Keratinocyte (primary cell): ENCODE measurements at regions not wholly inside any gene's neighbourhood (a gene's known extent, or its start where the extent isn't known, plus 50 kb on each side); places are given as distances from the start of the nearest gene placed in this dataset.

Experiments used
- DNase-seq: peaks from one replicate; pipeline ENCODE4 v3.0.0-alpha.2; 2011; ENCODE audit warnings: low read depth, missing footprints, low spot score
- FAIRE-seq: peaks from 2 replicates; lab custom pipeline; 2011; peaks lifted over from hg19 to GRCh38; lab: Jason Lieb, UNC
- H2AFZ ChIP-seq: 2 replicates; pipeline ENCODE4 v1.6.0; 2012; ENCODE audit warnings: low read length, control low read depth, inconsistent platforms; ENCODE audit not compliant: control insufficient read depth
- H3K27ac ChIP-seq: 2 replicates; pipeline ENCODE4 v1.5.1; 2011; ENCODE audit warnings: low read length; ENCODE audit not compliant: control insufficient read depth, insufficient read depth
- H3K27me3 ChIP-seq: 3 replicates; pipeline ENCODE4 v1.6.0; 2011; ENCODE audit warnings: low read length; ENCODE audit not compliant: control insufficient read depth, insufficient read depth; ENCODE audit errors: extremely low read depth
- H3K36me3 ChIP-seq, 2 experiments: 2 replicates in 1 of 2; 3 replicates in 1 of 2; pipeline ENCODE4 v1.5.1; 2011; ENCODE audit warnings: low read length in 2 of 2, mild to moderate bottlenecking in 1 of 2; ENCODE audit not compliant: control insufficient read depth in 2 of 2, insufficient read depth in 2 of 2; ENCODE audit errors: extremely low read depth in 1 of 2
- H3K4me1 ChIP-seq: 3 replicates; pipeline ENCODE4 v1.5.1; 2011; ENCODE audit warnings: low read length; ENCODE audit not compliant: control insufficient read depth, insufficient read depth; ENCODE audit errors: extremely low read depth
- H3K4me2 ChIP-seq: 3 replicates; pipeline ENCODE4 v1.6.0; 2011; ENCODE audit warnings: low read depth, low read length; ENCODE audit not compliant: control insufficient read depth, insufficient read depth; ENCODE audit errors: extremely low read depth
- H3K4me3 ChIP-seq, 3 experiments: fragments of 200-600 bp in 1 of 3; sonication (generic) in 1 of 3; 2 replicates in 2 of 3; 3 replicates in 1 of 3; pipeline ENCODE4 v1.5.1; 2011 to 2016; ENCODE audit warnings: low read length in 3 of 3, mild to moderate bottlenecking in 3 of 3, control low read depth in 2 of 3, inconsistent platforms in 1 of 3, low read depth in 1 of 3, mixed read lengths in 1 of 3, mixed run types in 1 of 3, moderate library complexity in 1 of 3; ENCODE audit not compliant: control insufficient read depth in 2 of 3, insufficient read depth in 2 of 3; ENCODE audit errors: extremely low read depth in 1 of 3
- H3K79me2 ChIP-seq: 2 replicates; pipeline ENCODE4 v1.6.0; 2012; ENCODE audit warnings: low read length; ENCODE audit not compliant: control insufficient read depth, insufficient read depth
- H3K9ac ChIP-seq: 3 replicates; pipeline ENCODE4 v1.6.0; 2011; ENCODE audit warnings: low read length; ENCODE audit not compliant: control insufficient read depth, insufficient read depth; ENCODE audit errors: extremely low read depth
- H3K9me1 ChIP-seq: 3 replicates; pipeline ENCODE4 v1.6.0; 2011; ENCODE audit warnings: low read length; ENCODE audit not compliant: control insufficient read depth, insufficient read depth; ENCODE audit errors: extremely low read depth
- H3K9me3 ChIP-seq: 2 replicates; pipeline ENCODE4 v1.5.1; 2012; ENCODE audit warnings: low read depth, low read length; ENCODE audit not compliant: control insufficient read depth
- H4K20me1 ChIP-seq: 3 replicates; pipeline ENCODE4 v1.6.0; 2011; ENCODE audit warnings: low read length; ENCODE audit not compliant: control insufficient read depth, insufficient read depth; ENCODE audit errors: extremely low read depth
- EZH2 ChIP-seq: IDR thresholded peaks from one replicate; pipeline ENCODE4 v1.6.1; 2012; ENCODE audit warnings: inconsistent platforms, mild to moderate bottlenecking, low read length, moderate library complexity
- dilution Hi-C: fragments of 300-500 bp; cut with MboI; formaldehyde crosslinking; loops from one replicate; pipeline ENCODE4 v1.7.0; 2020; ENCODE audit warnings: low sequenced_read_pairs; ENCODE audit not compliant: extremely low pct_ligation_motif_present
- TF ChIP-seq, protein P1 (sequence below), 3 experiments: IDR thresholded peaks in 1 of 3; conservative IDR thresholded peaks in 1 of 3; optimal IDR thresholded peaks in 1 of 3; 2 replicates in 2 of 3; 3 replicates in 1 of 3; pipeline versions ENCODE3 to v1.5.1; 2011; ENCODE audit warnings: low read length in 3 of 3, mild to moderate bottlenecking in 3 of 3, moderate library complexity in 2 of 3, control low read depth in 1 of 3, inconsistent platforms in 1 of 3; ENCODE audit not compliant: insufficient read depth in 2 of 3; ENCODE audit errors: extremely low read depth in 1 of 3

DNA sequence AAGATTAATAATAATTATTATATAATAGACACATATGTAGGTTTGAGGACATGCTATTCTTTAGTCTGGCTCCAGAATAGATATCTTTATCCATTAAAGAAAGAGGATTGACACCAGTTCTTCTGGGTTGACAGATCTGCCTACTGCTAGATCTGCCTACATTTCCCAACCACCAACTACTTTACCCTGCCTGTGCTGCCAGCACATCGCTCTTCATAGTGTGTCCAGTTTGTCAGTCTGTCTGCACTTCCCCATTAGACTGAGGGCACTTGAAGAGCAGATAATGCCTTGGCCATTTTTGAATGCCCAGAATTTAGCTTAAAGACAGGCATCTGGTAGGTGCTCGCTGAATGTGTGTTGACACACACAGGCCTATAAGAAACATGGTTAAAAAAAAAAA is 910.1 kb upstream of the FAT3 start:
- dilution Hi-C loops = no loop called here
- FAIRE-seq (no peak), DNase-seq (no peak)
- Histone ChIP-seq H3K9ac (no peak overlapping the region), H3K36me3 (no peaks in the 10 kb centered on the region), H3K4me2 (no peak overlapping the region), H3K79me2 (no peaks in the 10 kb centered on the region), H3K27me3 (no peaks in the 10 kb centered on the region), H3K9me3 (no peaks in the 10 kb centered on the region), H3K4me1 (no peaks in the 10 kb centered on the region), H3K4me3 (no peak overlapping the region), H3K9me1 (no peaks in the 10 kb centered on the region), H2AFZ (no peak overlapping the region), H4K20me1 (no peaks in the 10 kb centered on the region), H3K27ac (no peak overlapping the region)
- no peak for TF ChIP-seq EZH2
- TF ChIP-seq, protein P1, sequence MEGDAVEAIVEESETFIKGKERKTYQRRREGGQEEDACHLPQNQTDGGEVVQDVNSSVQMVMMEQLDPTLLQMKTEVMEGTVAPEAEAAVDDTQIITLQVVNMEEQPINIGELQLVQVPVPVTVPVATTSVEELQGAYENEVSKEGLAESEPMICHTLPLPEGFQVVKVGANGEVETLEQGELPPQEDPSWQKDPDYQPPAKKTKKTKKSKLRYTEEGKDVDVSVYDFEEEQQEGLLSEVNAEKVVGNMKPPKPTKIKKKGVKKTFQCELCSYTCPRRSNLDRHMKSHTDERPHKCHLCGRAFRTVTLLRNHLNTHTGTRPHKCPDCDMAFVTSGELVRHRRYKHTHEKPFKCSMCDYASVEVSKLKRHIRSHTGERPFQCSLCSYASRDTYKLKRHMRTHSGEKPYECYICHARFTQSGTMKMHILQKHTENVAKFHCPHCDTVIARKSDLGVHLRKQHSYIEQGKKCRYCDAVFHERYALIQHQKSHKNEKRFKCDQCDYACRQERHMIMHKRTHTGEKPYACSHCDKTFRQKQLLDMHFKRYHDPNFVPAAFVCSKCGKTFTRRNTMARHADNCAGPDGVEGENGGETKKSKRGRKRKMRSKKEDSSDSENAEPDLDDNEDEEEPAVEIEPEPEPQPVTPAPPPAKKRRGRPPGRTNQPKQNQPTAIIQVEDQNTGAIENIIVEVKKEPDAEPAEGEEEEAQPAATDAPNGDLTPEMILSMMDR (optimal IDR thresholded peaks at IDR 0.05 in 1 of 3, IDR thresholded peaks at IDR 0.05 in 1 of 3, conservative IDR thresholded peaks at IDR 0.05 in 1 of 3; ENCODE audit: extremely low read depth in 1 of 3, insufficient read depth in 2 of 3, low read length in 3 of 3) = no peak

DNA sequence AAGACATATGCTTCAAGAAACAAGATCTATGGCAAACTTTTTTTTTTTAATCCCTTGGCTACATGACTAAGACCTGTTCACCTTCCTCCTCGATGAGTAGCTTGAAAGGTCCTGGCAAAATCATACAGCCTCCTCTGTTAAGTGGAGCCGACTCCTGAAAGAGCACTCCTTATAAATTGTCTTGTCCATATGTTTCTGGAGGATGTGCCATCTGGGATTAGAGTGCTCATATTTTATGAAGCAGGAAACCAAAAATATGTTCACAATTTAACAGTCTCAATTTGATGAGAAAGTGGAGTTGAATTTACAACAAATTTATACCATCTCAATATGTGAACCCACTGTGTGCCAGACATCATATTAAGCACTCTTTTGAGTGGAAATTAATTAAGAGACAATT is 912.1 kb upstream of the FAT3 start:
- Histone ChIP-seq H3K27ac (no peak overlapping the region), H3K36me3 (no peaks in the 10 kb centered on the region), H3K9me3 (no peaks in the 10 kb centered on the region), H3K9me1 (no peaks in the 10 kb centered on the region), H3K4me3 (no peak overlapping the region), H3K79me2 (no peaks in the 10 kb centered on the region), H3K9ac (no peak overlapping the region), H3K4me1 (no peaks in the 10 kb centered on the region), H3K4me2 (no peak overlapping the region), H2AFZ (no peak overlapping the region), H4K20me1 (no peaks in the 10 kb centered on the region), H3K27me3 (no peaks in the 10 kb centered on the region)
- no peak for TF ChIP-seq EZH2
- TF ChIP-seq, protein P1 (optimal IDR thresholded peaks at IDR 0.05 in 1 of 3, IDR thresholded peaks at IDR 0.05 in 1 of 3, conservative IDR thresholded peaks at IDR 0.05 in 1 of 3; ENCODE audit: extremely low read depth in 1 of 3, insufficient read depth in 2 of 3, low read length in 3 of 3) = no peak
- dilution Hi-C loops = no loop called here
- no peak for FAIRE-seq
- DNase-seq = no peak
